B cell (primary cell): ENCODE measurements at regions not wholly inside any gene's neighbourhood (a gene's known extent, or its start where the extent isn't known, plus 50 kb on each side); places are given as distances from the start of the nearest gene placed in this dataset.

Experiments used
- ATAC-seq: fragments of 200-7000 bp; cut with Tn5 transposase; one replicate; pipeline ENCODE4 v1.10.0; 2021; ENCODE audit warnings: low read depth, mild to moderate bottlenecking, moderate number of reproducible peaks, moderate library complexity
- CTCF ChIA-PET: fragments of 350-600 bp; sonication (Branson Sonifier 250); formaldehyde crosslinking; loops from one replicate; lab custom pipeline; 2021; ENCODE audit warnings: antibody characterized with exemption, inconsistent platforms; lab: Charles Lee
- POLR2A ChIA-PET: fragments of 350-600 bp; sonication (Branson Sonifier 250); formaldehyde crosslinking; loops from one replicate; lab custom pipeline; 2021; ENCODE audit warnings: antibody characterized with exemption; lab: Charles Lee
- DNase-seq: peaks from one replicate; pipeline ENCODE4 v3.0.0; 2013
- H2AFZ ChIP-seq: 2 replicates; pipeline ENCODE4 v1.6.1; 2012; ENCODE audit warnings: mild to moderate bottlenecking, low read depth, low read length; ENCODE audit not compliant: insufficient read depth, poor library complexity, severe bottlenecking
- H3K27ac ChIP-seq, 2 donors: 1 replicate in 1 of 2; 2 replicates in 1 of 2; pipeline ENCODE4 v1.5.1; 2012 to 2013; ENCODE audit warnings: low read length in 2 of 2, mild to moderate bottlenecking in 2 of 2, moderate library complexity in 1 of 2
- H3K27me3 ChIP-seq, 4 experiments: fragments of 200-600 bp in 1 of 4; sonication (generic) in 1 of 4; replicated peaks in 1 of 4; 1 replicate in 2 of 4; 2 replicates in 2 of 4; pipeline versions ENCODE4 v1.6.1 to v1.7.0; 2013 to 2016; ENCODE audit warnings: low read length in 3 of 4, mild to moderate bottlenecking in 2 of 4, mixed read lengths in 1 of 4, moderate library complexity in 1 of 4; ENCODE audit not compliant: insufficient read depth in 4 of 4, control insufficient read depth in 3 of 4; ENCODE audit errors: control extremely low read depth in 1 of 4
- H3K36me3 ChIP-seq, 2 experiments: replicated peaks in 1 of 2; 1 replicate in 1 of 2; 2 replicates in 1 of 2; pipeline versions ENCODE4 v1.6.1 to v1.7.1; 2013; ENCODE audit warnings: low read length in 1 of 2; ENCODE audit not compliant: insufficient read depth in 2 of 2, control insufficient read depth in 1 of 2; ENCODE audit errors: control extremely low read depth in 1 of 2, extremely low read depth in 1 of 2
- H3K4me1 ChIP-seq, 2 donors: fragments of 200-600 bp in 1 of 2; sonication (generic) in 1 of 2; 1 replicate in 1 of 2; 2 replicates in 1 of 2; pipeline versions ENCODE4 v1.5.1 to v1.6.1; 2013 to 2017; ENCODE audit warnings: low read length in 2 of 2; ENCODE audit not compliant: control insufficient read depth in 2 of 2, insufficient read depth in 2 of 2
- H3K4me2 ChIP-seq: replicated peaks from 2 replicates; pipeline ENCODE3; 2012; ENCODE audit warnings: mild to moderate bottlenecking, low read depth, low read length; ENCODE audit not compliant: poor library complexity, severe bottlenecking
- H3K4me3 ChIP-seq, 5 experiments: fragments of 200-600 bp in 1 of 5; sonication (generic) in 1 of 5; 1 replicate in 3 of 5; 2 replicates in 2 of 5; pipeline versions ENCODE4 v1.5.1 to v1.7.0; 2011 to 2016; ENCODE audit warnings: low read length in 4 of 5, mild to moderate bottlenecking in 4 of 5, low read depth in 2 of 5, control low read depth in 1 of 5, moderate library complexity in 1 of 5; ENCODE audit not compliant: insufficient read depth in 1 of 5; ENCODE audit errors: control extremely low read depth in 1 of 5, extremely low read depth in 1 of 5
- H3K79me2 ChIP-seq: fragments of 200-600 bp; sonication (generic); one replicate; pipeline ENCODE4 v1.6.0; 2016; ENCODE audit warnings: low read length; ENCODE audit not compliant: control insufficient read depth, insufficient read depth
- H3K9ac ChIP-seq: fragments of 200-600 bp; sonication (generic); 2 replicates; pipeline ENCODE4 v1.6.1; 2017; ENCODE audit warnings: mild to moderate bottlenecking, low read length, moderate library complexity
- H3K9me3 ChIP-seq, 3 donors: one replicate each; pipeline versions ENCODE4 v1.6.1 to v1.7.1; 2013; ENCODE audit warnings: low read length in 2 of 3; ENCODE audit not compliant: control insufficient read depth in 2 of 3, insufficient read depth in 1 of 3; ENCODE audit errors: control extremely low read depth in 1 of 3
- H4K20me1 ChIP-seq: 2 replicates; pipeline ENCODE4 v1.6.0; 2012; ENCODE audit warnings: mild to moderate bottlenecking, low read length; ENCODE audit not compliant: insufficient read depth, control insufficient read depth, poor library complexity, severe bottlenecking
- H3K27ac Mint-ChIP-seq: one replicate; pipeline ENCODE4 v1.8.0; 2021; ENCODE audit warnings: mixed read lengths
- H3K27me3 Mint-ChIP-seq: one replicate; pipeline ENCODE4 v1.8.0; 2021; ENCODE audit warnings: mixed read lengths
- H3K4me1 Mint-ChIP-seq: one replicate; pipeline ENCODE4 v1.8.0; 2021; ENCODE audit warnings: mixed read lengths
- H3K4me3 Mint-ChIP-seq: one replicate; pipeline ENCODE4 v1.8.0; 2021; ENCODE audit warnings: mixed read lengths
- H3K9me3 Mint-ChIP-seq: one replicate; pipeline ENCODE4 v1.8.0; 2022; ENCODE audit warnings: mixed read lengths; ENCODE audit not compliant: insufficient read depth
- CTCF ChIP-seq: fragments of 200-600 bp; IDR thresholded peaks from one replicate; pipeline ENCODE4 v1.8.0; 2022; ENCODE audit warnings: antibody characterized with exemption, mild to moderate bottlenecking
- EZH2 ChIP-seq: IDR thresholded peaks from 2 replicates; pipeline ENCODE4 v1.6.1; 2012; ENCODE audit warnings: borderline replicate concordance, low read depth, mild to moderate bottlenecking, moderate library complexity, low read length; ENCODE audit not compliant: insufficient read depth, poor library complexity, severe bottlenecking
- WGBS: methylation state at CpG from one replicate; pipeline ENCODE4 v1.1.5; 2013; ENCODE audit warnings: missing lambda C conversion rate; ENCODE audit not compliant: insufficient coverage; 5-methylcytosine and 5-hydroxymethylcytosine counted together
- intact Hi-C: fragments of 100-400 bp; cut with micrococcal nuclease; formaldehyde crosslinking; loops from one replicate; pipeline ENCODE4 v1.10.0; 2022

- H3K9me3 Mint-ChIP-seq: no peaks in the 10 kb centered on the region
- Histone ChIP-seq H4K20me1 (no peaks in the 10 kb centered on the region), H3K9me3 (peaks cover 0 to 6% (median 0%) of the 10 kb centered on the region in 3 donors), H3K4me2 (peak overlapping the region; percentile 42), H3K27ac (no peak overlapping the region), H3K9ac (no peak overlapping the region), H3K27me3 (peaks cover 0 to 7% (median 0%) of the 10 kb centered on the region in 4 experiments), H3K79me2 (no peaks in the 10 kb centered on the region), H2AFZ (no peak overlapping the region), H3K36me3 (no peaks in the 10 kb centered on the region), H3K4me1 (peaks cover 27 to 32% of the 10 kb centered on the region in 2 donors), H3K4me3 (no peak overlapping the region)
- TF ChIP-seq CTCF: no peak
- no peak for TF ChIP-seq EZH2
- ATAC-seq (peak; percentile 86), DNase-seq (peak; percentile 73)
- peak overlapping the region; percentile 43 for H3K4me3 Mint-ChIP-seq
- intact Hi-C loops: no loop called here
- ChIA-PET CTCF (interaction anchor here (0.6 to 1.5 kb wide), 2 partner anchors 9 to 180 kb away, joined by 3 to 5 read pairs; no protein-coding TSS in a partner anchor), POLR2A (no interaction called here)
- H3K27me3 Mint-ChIP-seq: peaks cover 4% of the 10 kb centered on the region
- H3K4me1 Mint-ChIP-seq: peaks cover 33% of the 10 kb centered on the region
- no peak overlapping the region for H3K27ac Mint-ChIP-seq
- WGBS: 80% methylated on average over 2 of the region's 9 CpGs
These were observed 400.8 kb upstream of the PROK2 start for GRCh38 chr3:72185549-72186399.

GRCh38 chr3:72183489-72183888 is 398.5 kb upstream of the PROK2 start:
- ChIA-PET CTCF (no interaction called here), POLR2A (no interaction called here)
- intact Hi-C loops: no loop called here
- Mint-ChIP-seq H3K9me3 (no peaks in the 10 kb centered on the region), H3K4me1 (peaks cover 40% of the 10 kb centered on the region), H3K27ac (no peak overlapping the region), H3K27me3 (peaks cover 6% of the 10 kb centered on the region), H3K4me3 (no peak overlapping the region)
- Histone ChIP-seq H3K9ac (no peak overlapping the region), H3K27ac (no peak overlapping the region), H3K27me3 (peaks cover 0 to 7% (median 0%) of the 10 kb centered on the region in 4 experiments), H3K4me1 (peaks cover 23 to 33% of the 10 kb centered on the region in 2 donors), H3K4me2 (no peak overlapping the region), H3K79me2 (no peaks in the 10 kb centered on the region), H3K36me3 (no peaks in the 10 kb centered on the region), H3K9me3 (peaks cover 0 to 6% (median 0%) of the 10 kb centered on the region in 3 donors), H3K4me3 (no peak overlapping the region), H2AFZ (no peak overlapping the region), H4K20me1 (no peaks in the 10 kb centered on the region)
- ATAC-seq: no peak
- no peak for DNase-seq
- TF ChIP-seq EZH2 (no peak), CTCF (no peak)
- WGBS: no CpG with 5 or more reads among the region's 5 CpGs
